ENCODE measurements at regions not wholly inside any gene's neighbourhood (a gene's known extent, or its start where the extent isn't known, plus 50 kb on each side); places are given as distances from the start of the nearest gene placed in this dataset.
A peak's percentile ranks its signal among the peaks of the same experiment; 100 is the strongest.

DNA sequence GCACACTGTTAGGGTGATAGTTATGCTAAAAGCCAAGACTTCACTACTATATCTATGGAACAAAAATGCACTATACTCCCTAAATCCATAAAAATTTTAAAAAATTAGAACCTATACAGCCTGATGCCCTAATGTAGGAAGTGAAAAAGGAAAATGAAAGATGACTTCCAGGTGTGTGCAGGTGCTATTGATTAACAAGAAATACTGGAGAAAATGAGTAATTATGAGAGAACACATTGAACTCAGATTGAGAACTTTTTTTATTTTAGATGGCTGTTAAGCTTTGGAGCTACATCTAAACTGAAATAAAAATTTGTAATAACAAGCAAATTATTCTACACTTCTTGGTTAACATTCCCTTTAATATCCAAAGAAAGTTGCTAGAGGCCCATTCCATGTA is 1015.7 kb downstream of the PCDH9 start:
- no peak overlapping the region for H3K27ac ChIP-seq
- DNase-seq: no peak
- FAIRE-seq: no peak
- TF ChIP-seq, protein P1, sequence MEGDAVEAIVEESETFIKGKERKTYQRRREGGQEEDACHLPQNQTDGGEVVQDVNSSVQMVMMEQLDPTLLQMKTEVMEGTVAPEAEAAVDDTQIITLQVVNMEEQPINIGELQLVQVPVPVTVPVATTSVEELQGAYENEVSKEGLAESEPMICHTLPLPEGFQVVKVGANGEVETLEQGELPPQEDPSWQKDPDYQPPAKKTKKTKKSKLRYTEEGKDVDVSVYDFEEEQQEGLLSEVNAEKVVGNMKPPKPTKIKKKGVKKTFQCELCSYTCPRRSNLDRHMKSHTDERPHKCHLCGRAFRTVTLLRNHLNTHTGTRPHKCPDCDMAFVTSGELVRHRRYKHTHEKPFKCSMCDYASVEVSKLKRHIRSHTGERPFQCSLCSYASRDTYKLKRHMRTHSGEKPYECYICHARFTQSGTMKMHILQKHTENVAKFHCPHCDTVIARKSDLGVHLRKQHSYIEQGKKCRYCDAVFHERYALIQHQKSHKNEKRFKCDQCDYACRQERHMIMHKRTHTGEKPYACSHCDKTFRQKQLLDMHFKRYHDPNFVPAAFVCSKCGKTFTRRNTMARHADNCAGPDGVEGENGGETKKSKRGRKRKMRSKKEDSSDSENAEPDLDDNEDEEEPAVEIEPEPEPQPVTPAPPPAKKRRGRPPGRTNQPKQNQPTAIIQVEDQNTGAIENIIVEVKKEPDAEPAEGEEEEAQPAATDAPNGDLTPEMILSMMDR (IDR thresholded peaks at IDR 0.05): no peak
- no peaks in the 10 kb centered on the region for H3K27me3 ChIP-seq
- H3K4me1 ChIP-seq: no peaks in the 10 kb centered on the region
- ATAC-seq: no peak
- intact Hi-C loops (cut with DNase I): no loop called here
- no peak overlapping the region for H3K4me3 ChIP-seq
- no peaks in the 10 kb centered on the region for H3K9me3 ChIP-seq
- H3K36me3 ChIP-seq: no peaks in the 10 kb centered on the region

DNA sequence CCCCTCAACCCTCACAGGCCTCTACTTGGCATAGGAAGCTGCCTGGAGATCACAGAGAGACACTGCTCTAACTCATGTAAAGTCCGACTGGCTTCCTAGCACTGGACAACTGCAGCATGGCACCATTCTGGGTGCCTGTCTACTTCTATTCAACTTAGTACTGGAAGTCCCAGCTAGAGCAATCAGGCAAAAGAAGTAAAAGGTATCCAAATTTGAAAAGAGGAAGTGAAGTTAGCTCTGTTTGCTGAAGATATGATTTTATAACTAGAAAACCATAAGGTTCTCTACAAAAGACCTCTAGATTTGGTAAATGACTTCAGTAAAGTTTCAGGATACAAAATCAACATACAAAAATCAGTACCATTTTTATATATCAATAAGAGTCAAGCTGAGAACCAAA is 1017.6 kb downstream of the PCDH9 start:
- Histone ChIP-seq H3K36me3 (no peaks in the 10 kb centered on the region), H3K27ac (no peak overlapping the region), H3K4me1 (no peaks in the 10 kb centered on the region), H3K4me3 (no peak overlapping the region), H3K9me3 (no peaks in the 10 kb centered on the region), H3K27me3 (no peaks in the 10 kb centered on the region)
- DNase-seq: no peak
- WGBS, 2 donors: 76 to 91% methylated on average over 1 of the region's 1 CpG
- intact Hi-C loops (cut with DNase I): no loop called here
- TF ChIP-seq, protein P1 (IDR thresholded peaks at IDR 0.05): no peak
- no peak for ATAC-seq
- no peak for FAIRE-seq

DNA sequence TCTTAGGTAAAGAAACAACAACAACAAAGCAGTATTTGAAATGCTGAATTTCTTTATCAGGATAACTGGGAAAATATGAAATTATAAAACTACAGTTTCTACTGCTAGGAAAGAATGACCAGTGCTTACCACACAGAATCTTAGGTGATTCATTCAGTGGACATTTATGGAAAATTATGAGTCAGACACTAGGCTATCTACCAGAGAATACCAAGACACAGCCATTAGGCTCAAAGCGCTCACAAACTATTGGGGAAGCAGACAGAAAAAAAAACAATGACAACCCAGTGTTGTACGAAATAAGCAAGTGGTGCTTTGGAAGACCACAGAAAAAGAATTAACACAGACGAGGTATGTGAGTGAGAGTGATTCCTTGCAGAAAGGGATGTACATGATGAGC is 1019.5 kb downstream of the PCDH9 start:
- TF ChIP-seq, protein P1 (IDR thresholded peaks at IDR 0.05): no peak
- Histone ChIP-seq H3K36me3 (no peaks in the 10 kb centered on the region), H3K9me3 (no peaks in the 10 kb centered on the region), H3K4me3 (no peak overlapping the region), H3K27ac (no peak overlapping the region), H3K27me3 (no peaks in the 10 kb centered on the region), H3K4me1 (no peaks in the 10 kb centered on the region)
- DNase-seq (no peak), FAIRE-seq (no peak), ATAC-seq (peak in 2 of 4 donors; percentile 32 to 58)
- 71 to 74% methylated on average over 3 of the region's 3 CpGs for WGBS, 2 donors
- intact Hi-C loops (cut with DNase I): no loop called here

DNA sequence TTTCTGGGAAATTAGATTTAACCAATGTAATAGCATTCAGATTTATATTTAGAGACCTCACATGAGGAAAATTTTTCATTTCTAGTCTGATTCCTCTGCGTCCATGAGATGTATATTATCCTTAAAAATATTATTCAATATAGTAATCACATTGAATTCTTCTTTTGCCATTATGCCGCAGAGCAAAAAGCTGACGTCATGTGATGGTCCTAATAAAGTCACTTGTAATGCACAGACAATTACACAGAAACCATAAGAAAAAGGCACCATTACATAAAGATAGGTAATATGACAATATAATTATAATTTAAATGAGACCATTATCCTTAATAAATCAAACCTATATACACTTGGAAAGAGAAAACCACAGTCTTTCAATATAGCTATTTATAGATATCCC is 1021.5 kb downstream of the PCDH9 start:
- DNase-seq: no peak
- no peaks in the 10 kb centered on the region for H3K9me3 ChIP-seq
- no peaks in the 10 kb centered on the region for H3K4me1 ChIP-seq
- intact Hi-C loops (cut with DNase I): no loop called here
- H3K27me3 ChIP-seq: no peaks in the 10 kb centered on the region
- no peaks in the 10 kb centered on the region for H3K36me3 ChIP-seq
- no peak overlapping the region for H3K27ac ChIP-seq
- TF ChIP-seq, protein P1 (IDR thresholded peaks at IDR 0.05): no peak
- WGBS, 2 donors: 60 to 64% methylated on average over 3 of the region's 3 CpGs
- ATAC-seq: no peak
- no peak overlapping the region for H3K4me3 ChIP-seq
- no peak for FAIRE-seq

DNA sequence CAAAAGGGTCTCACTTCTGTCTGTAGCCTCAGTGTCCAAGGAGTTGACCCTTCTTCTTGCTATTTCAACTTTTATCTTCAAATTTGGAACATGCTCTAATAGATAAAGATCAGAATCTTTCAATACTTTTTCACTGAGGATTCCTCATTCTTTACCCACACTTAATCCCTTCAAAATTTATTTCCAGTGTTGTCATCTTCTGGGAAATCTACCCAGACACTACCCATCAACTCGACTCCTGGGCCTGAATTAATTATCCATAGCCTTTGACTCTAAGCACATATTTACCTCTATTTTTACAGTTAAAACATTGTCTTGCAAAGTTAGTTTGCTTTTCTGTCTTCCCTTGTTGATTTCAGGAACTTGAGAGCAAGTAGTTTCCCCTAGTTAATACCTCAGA is 1022.5 kb downstream of the PCDH9 start:
- WGBS, 2 donors: 33 to 53% methylated on average over 1 of the region's 1 CpG
- H3K4me1 ChIP-seq: no peaks in the 10 kb centered on the region
- no peaks in the 10 kb centered on the region for H3K9me3 ChIP-seq
- intact Hi-C loops (cut with DNase I): no loop called here
- H3K27ac ChIP-seq: no peak overlapping the region
- TF ChIP-seq, protein P1 (IDR thresholded peaks at IDR 0.05): no peak
- no peak overlapping the region for H3K4me3 ChIP-seq
- DNase-seq (no peak), FAIRE-seq (no peak), ATAC-seq (no peak)
- H3K27me3 ChIP-seq: no peaks in the 10 kb centered on the region
- no peaks in the 10 kb centered on the region for H3K36me3 ChIP-seq

Data from pancreas (tissue), 10 donors.